ENCODE measurements at regions not wholly inside any gene's neighbourhood (a gene's known extent, or its start where the extent isn't known, plus 50 kb on each side); places are given as distances from the start of the nearest gene placed in this dataset.
"Not testable (repeated sequence)": the region's sequence is repeated elsewhere in the genome, so short reads cannot be mapped to it uniquely, and the experiment has no call there.

DNA sequence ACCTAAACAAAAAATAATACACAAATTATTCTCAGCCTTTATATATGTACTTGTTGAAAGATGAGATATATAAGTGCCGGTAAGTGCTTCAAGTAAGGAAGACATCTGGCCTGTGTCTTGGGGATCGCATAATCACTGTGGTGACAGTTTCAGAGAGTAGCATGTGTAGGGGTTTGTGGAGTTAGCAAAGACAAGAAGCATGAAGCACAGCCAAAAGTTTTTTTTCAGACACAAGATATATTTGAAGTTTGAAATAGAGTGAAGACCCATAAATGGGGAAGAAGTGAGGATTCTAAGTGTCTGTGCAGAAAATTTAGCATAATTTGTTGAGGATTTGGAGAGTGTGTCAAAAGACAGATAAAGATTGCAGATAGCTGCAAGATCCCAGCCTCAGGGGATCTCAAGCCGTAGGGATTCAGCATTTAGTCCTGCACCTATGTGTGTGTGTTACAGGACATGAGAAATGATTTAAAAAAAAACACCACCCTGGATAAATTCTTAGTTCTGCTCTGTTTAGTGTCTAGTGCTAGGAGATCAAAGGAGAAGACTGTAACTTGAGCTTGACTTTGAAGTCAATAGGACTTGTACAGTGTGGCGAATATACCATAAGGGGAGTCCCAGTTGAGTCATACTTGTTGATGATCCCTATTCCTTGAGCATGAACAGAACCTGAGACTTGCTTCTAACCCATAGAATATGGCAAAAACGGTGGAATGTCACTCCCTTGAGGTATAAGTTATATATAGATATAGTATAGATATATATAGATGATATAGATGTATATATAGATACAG is 123.9 kb upstream of the GRM7 start:
- DNase-seq = no peak

DNA sequence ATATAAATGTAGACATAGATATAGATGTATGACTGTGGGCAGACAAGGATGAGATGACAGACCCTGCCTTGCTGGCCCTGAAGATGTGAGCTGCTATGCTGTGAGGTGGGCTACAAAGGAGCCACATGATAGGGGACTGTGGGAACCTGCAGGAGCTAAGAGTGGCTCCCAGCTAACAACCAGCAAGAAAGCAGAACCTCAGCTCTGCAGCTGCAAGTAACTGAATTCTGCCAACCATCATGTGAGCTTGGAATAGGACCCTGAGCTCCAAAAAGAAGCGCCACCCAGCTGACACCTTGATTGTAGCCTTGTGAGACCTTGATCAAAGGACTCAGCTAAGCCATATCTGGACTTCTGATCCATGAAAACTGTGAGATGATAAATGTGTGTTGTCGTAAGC is 123.3 kb upstream of the GRM7 start:
- DNase-seq = no peak

DNA sequence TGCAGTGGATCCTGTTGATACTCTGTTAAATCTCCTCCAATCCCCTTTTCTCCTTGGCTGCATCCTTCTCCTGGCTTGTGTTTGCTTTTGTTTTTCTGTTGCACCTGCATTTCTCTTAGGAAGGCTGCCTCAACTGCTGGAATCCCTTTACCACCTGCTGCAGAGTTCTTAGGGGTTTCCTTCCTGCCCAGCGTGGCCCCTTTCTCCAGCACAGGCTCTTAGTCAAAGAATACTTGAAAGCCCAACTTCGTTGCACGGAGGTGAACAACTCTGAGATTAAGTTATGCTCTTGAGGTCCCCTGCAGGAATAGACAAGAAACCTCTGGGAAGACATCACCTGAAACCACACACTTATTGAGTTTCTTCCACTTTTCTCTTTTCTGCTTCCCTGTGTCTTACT is 121.6 kb upstream of the GRM7 start:
- DNase-seq = no peak

DNA sequence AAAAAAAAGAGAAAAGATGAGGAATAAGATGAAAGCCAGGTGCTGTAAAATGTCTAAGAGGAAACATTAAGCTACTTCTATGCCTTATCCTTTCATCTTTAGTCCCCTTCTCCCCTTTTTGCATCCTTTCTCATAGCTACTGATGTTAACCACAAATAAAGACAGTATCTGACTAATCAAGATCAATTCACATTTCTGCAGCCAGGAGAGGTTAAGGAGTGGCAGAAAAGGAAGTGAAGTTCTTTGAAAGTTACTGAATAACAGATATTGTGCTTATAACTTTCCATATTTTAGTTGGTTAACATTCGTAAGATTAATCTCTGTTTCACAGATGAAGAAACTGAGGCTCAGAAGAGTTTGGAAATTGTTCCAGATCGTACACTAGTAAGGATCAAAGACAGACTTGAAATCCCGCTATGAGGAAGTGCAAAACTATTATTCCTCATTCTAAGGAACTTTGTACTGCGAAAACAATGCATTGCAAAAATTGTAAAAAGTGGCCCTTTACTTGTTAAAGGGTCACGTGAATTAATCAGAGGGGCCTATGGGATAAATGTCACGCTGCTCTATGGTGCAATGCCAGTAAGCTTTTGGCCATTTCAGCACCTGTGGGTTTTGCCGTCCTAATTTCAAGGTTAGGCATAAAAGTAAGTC is 117.7 kb upstream of the GRM7 start:
- no peak for DNase-seq

DNA sequence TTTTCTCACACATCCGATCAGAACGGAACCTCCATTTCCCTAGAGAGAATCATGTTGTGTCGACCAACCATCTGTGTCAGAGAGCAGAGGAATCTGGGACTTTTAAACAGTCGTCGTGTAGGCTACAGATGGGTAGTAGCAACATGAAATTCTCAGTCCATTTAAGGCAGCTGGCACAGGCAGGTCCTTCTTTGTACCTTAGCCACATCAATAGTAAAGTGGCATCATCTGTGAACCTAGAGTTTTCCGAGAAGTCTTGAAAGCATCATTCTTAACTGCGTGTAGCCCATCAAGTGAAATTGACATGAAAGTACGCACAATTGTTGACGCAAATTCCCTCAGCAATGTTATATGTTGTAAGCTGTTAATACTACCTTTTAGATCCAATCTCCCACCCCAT is 114.5 kb upstream of the GRM7 start:
- no peak for DNase-seq

DNA sequence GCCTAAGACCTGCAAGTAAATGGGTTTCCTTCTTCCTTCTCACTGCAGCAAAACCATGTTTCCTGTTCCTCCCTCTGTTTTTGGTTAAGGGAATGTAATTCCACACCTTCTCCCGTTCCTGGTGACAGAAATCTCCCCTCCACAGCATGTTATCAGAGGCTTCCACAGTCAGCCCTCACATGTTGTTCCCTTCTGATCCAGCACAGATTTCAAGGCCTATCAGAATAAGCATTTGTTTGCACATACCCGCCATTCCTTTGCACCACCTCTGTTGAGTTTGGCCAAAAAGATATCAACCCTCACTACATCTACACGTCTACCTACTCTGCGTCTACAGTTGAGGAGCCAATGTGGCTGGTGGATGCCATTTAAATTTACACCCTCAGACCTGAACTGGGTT is 113.9 kb upstream of the GRM7 start:
- DNase-seq = no peak

DNA sequence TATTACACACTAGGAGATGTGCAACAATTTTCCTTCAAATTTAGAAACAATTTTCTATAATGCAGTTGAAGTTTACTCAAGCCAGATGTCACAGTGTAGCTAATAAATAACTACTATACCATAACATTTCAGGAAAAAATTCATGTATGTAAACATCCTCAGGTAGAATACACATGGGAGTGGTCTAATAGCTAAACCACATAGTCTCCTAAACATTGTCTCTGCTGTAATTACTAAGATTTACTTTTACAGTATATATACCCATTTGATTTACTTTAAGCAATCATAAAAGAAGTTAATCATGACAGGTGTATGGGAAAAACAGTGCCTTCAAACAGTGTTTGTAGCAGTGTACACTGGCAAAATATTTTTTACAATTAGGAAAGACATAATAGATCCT is 110.1 kb upstream of the GRM7 start:
- DNase-seq = no peak

DNA sequence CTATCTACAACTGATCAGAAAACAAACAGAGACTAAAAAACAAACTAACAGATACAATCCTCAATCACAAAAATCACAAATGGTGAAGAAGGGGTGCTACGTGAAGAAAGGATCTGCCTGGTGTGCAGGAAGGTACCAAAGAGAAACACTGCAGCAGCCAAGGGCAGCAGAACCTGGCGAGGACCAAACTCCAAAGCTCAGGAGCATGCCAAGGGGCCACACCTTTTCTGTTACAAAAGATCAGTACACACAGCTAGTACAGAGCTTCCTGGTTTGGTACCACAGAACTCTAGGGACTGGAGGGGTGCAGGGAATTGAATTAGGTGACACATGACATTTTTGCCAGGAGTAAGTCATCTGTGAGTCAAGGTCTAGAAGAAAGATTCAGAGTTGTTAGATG is 107.4 kb upstream of the GRM7 start:
- DNase-seq = no peak

DNA sequence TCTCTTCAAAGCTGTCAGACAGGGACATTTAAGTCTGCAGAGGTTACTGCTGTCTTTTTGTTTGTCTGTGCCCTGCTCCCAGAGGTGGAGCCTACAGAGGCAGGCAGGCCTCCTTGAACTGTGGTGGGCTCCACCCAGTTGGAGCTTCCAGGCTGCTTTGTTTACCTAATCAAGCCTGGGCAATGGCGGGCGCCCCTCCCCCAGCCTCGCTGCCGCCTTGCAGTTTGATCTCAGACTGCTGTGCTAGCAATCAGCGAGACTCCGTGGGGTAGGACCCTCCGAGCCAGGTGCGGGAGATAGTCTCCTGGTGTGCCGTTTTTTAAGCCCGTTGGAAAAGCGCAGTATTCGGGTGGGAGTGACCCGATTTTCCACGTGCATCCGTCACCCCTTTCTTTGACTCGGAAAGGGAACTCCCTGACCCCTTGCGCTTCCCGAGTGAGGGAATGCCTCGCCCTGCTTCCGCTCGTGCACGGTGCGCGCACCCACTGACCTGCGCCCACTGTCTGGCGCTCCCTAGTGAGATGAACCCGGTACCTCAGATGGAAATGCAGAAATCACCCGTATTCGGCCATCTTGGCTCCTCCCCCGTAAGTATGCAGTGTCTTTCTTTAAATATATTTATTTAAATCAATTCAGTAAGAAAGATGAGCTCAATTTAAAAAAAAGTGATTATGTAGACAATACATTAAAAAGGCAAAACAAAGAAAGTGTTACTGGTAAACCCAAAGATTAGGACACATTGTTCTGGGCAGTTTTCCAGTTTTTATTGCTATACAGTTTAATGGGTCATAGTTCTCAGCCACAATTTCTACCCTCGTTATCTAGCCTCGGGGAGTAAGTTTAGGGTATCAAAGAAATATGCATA is 91.2 kb upstream of the GRM7 start:
- not testable (repeated sequence) for DNase-seq

DNA sequence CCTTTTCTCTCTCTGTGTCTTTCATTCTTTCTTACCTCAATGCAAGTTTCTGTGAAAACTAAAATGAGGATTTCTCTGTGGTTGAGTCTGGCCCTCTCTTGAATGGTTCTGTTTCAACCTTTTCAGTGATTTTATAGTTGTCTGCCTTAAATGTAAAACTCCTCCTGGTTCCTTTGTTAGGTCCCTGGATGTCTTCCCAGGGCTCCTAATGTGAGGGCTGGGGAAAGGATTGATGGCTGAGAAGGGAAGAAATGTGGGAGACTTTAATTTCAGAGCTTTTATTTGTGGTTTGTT is 90.6 kb upstream of the GRM7 start:
- no peak for DNase-seq

DNA sequence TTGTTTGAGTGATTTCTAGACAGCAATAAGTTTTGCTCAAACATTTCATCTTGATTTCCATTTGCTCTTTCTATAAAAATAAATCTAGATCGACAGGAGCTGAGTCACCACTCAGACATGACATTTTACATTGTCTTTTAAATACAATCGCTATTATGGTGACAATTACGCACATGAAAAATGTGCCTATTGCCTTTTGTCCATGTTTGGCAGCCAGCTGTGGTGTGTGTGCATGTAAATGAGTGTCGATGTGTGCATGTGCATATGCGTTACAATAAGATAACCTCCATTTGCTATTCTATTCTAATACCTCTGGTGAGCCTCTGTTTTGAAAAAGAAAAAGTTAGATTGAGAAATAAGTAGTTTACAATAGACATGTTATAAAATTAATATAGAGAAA is 89.7 kb upstream of the GRM7 start:
- no peak for DNase-seq

DNA sequence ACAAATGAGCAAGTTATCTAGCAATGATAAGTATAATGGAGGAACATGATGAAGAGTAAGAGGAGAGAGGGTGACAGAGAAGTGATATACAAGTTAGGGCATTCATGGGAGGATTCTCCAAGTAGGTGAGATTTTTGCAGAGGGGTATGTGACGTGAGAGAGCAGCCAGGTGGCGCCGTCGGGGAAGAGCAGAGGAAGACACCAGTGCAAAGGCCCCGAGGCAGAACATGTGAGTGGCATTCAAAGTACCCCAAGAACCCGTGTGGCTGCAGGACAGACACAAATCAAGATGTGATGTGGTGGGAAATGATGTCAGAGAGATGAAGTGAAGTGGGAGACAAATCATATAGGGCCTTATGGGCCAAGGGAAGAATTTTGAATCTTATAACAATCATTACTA is 81.8 kb upstream of the GRM7 start:
- DNase-seq = no peak

DNA sequence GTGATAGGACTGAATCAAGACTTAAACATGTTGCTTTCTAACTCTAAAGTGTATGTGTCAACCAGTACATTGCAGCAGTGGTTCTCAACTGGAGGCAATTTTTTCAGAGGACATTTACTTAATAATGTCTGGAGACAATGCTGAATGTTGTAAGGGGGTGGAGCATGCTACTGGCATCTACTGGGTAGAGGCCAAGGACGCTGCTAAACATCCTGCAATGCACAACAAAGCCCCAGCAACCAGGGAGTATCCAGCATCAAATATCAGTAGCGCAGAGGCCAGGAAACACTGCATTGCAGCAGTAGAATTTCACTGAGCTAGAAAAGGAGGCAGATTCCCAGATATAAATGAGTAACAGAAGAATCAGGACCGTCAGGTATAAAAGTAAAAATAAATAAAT is 79.8 kb upstream of the GRM7 start:
- DNase-seq = no peak

DNA sequence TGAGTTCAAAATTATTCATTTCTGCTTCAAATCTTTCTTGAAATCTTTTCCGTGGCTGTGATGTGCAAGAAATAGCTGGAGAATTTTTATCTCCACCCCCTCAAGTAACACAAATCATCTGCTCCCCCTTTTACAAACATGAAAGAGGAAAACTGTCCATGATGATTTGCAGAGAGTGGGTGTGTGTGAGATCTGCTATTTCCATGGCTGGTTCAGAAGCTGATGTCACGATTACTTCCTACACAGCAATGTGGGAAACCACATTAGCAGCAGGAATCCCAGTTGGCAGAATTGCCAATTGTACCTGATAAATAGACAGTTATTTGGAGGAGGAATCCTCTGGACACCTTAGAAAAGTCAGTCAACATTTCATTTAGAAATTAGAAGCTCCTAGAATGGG is 75.2 kb upstream of the GRM7 start:
- no peak for DNase-seq

DNA sequence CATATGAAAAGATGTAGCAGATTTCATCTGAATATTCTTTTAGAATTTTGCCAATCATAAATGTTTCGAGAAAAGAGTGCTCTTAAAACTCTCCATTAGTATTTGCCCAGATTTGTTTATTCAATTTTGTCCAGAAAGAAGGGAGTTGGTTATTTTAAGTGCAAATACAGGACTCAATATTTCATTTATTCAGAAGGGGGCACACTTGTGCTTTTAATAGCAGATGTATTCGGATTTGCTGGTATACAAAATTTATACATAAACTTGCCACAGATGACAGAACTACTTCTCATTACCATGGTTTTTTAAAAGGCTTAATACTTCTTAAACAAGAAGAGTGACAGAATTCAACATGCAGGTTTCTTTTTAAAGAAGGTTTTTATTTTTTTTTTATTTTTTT is 69.8 kb upstream of the GRM7 start:
- DNase-seq = peak in 1 of 2 donors; percentile 4

DNA sequence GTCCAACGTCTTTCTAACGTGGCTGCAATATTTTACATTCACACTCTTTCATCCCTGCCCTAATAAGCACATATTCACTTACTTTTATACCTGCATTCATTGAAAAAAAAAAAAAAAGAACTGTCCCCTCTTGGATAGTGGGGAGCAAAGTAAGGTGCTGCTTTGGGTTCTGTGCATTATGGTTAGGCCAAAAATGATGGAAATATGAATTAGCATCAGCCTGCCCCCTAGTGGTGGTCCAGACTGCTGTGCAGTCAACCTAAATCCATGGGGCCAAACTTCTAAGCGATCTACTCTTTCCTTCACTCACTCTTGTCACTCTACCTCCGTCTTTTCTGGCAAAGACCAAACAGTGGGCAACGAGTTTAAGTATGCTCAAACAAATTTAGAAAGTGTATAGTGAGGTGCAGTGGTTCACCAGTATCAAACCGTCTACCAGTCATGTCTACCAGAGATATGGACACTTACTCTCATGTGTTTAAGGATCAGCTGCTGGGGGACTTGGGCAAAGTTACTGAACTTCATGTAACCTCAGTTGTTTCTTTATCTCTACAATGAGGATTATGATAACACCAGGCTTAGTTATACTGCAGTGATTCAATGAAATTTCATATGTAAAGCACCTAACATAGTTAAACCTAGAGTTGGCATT is 61.5 kb upstream of the GRM7 start:
- peak in 1 of 2 donors; percentile 1 for DNase-seq

DNA sequence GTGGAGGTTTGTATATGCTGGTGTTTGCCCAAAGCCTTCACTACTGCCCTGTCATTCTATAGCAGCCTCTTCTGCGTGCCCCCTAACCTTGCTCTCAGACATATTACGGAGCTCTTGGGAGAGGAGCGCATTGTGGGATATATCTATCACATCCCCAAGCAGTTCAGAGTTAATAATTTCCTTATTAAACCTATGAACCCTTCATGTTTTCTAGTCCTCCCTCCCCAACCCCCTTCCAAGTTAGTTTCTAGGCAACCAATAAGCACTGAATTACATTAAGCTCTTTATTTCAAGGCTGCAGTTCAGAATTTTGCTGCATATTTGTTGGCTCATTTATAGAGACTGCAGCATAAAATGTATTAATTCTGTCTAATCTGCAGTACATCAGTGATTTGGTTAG is 57.3 kb upstream of the GRM7 start:
- DNase-seq = no peak

DNA sequence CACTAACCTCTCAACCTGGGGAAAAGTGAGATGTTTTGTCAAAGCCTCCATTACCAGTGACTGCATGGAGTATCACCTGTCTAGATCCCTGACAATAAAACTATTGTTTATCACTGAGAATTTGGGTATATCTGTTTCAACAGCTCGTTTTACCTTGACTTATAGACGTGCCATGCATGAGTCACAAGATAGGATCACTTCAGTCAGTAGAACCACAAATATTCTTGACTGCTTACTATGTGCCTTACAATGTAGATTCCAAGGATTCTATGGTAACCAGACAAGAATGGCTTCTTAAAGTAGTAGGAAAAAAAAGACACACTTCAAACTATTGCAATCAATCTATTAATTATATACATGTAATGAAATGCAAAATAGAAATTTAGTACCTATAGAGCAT is 55.7 kb upstream of the GRM7 start:
- no peak for DNase-seq

DNA sequence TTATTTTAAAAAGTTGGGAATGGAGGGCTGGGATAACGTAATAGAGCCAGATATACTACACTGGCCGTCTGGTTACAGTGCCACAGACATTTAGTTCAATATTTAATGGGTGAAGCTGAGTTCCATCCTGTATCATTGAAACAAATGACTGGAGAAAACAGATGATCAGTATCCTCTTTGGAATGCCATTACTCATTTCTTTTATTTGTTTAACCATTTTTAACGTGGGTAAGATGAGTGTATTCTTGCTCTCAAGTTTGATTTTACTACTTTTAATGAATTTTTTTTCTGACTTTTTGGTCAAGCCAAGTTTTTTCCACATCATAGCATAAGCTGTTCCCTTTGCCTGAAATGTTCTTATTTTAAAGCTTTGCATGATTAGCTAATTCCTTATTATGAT is 53.9 kb upstream of the GRM7 start:
- DNase-seq = no peak

DNA sequence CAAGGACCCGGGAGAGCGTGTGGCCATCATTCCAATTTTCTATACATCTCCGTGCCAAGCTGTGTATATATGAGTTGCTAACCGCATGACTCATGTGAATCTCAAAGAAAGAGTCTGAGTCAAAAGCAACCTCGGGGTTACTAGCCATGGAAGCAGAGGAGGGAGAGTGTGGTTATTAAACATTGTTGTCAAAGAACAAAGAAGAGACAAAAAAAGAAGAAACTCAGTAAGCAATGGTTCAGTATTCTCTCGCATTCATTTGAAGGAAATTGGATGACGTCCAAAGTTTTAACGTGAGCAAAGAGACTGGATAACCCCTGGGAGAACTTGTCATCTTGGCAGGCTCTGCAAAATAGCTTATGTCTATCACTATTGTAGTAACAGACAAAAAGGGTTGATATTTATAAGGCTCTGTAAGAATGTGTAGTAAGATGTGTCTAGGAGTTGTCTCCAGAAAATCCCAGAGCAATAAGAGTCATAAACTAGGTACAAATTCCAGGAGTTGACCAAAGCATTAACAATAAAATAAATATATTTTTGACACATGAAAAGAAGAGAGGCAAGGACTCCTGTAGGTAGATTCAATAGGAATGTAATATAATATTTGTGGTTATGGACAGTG is 52.8 kb upstream of the GRM7 start:
- no peak for DNase-seq

DNA sequence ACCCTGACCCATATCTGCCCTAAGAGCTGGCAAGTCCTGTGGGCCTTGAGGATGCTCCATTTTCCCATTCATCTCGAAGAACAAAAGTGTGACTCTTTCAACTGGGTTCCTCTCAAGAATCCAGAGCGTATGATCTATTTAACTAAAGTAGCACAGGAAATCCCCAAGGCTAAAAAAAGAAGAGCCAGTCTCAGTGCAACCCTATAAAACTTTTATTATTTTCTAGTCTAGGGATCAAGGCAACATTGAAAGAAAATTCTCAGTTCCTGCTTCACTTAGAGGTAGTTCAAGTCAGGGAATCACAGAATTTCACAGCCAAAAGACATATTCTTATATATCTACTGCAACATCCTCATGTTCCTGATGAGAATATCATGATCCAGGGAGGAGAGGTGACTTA is 51.6 kb upstream of the GRM7 start:
- no peak for DNase-seq

Measured in hippocampal formation (tissue), 2 donors.